ENCODE measurements at regions not wholly inside any gene's neighbourhood (a gene's known extent, or its start where the extent isn't known, plus 50 kb on each side); places are given as distances from the start of the nearest gene placed in this dataset.

- DNase-seq = no peak
Measured at GRCh38 chr4:71081192-71081591, 87.7 kb downstream of the DCK start.

GRCh38 chr4:71093745-71094144 is 100.3 kb downstream of the DCK start:
- no peak for DNase-seq

- DNase-seq = no peak
Measured at GRCh38 chr4:71094201-71094600, 100.8 kb downstream of the DCK start.

GRCh38 chr4:71095141-71095540 is 101.7 kb downstream of the DCK start:
- no peak for DNase-seq

- peak; percentile 16 for DNase-seq
Measured at GRCh38 chr4:71095545-71095944, 102.1 kb downstream of the DCK start.

- peak; percentile 48 for DNase-seq
Measured at GRCh38 chr4:71107726-71108125, 114.3 kb downstream of the DCK start.

- DNase-seq = no peak
Measured at GRCh38 chr4:71110499-71110898, 117.0 kb downstream of the DCK start.

GRCh38 chr4:71111133-71111532 is 117.7 kb downstream of the DCK start:
- DNase-seq = peak; percentile 66

GRCh38 chr4:71113294-71113693 is 119.8 kb downstream of the DCK start:
- DNase-seq = no peak

- no peak for DNase-seq
Measured at GRCh38 chr4:71120831-71121524, 127.5 kb downstream of the DCK start.

- DNase-seq = no peak
Measured at GRCh38 chr4:71123951-71124350, 130.5 kb downstream of the DCK start.

GRCh38 chr4:71125137-71125536 is 131.7 kb downstream of the DCK start:
- DNase-seq = no peak

- no peak for DNase-seq
Measured at GRCh38 chr4:71126719-71127118, 133.3 kb downstream of the DCK start.

GRCh38 chr4:71130827-71131603 is 137.6 kb downstream of the DCK start:
- no peak for DNase-seq

GRCh38 chr4:71132486-71132885 is 139.0 kb downstream of the DCK start:
- no peak for DNase-seq

- no peak for DNase-seq
Measured at GRCh38 chr4:71133491-71133890, 140.0 kb downstream of the DCK start.

GRCh38 chr4:71136071-71136470 is 142.6 kb downstream of the DCK start:
- DNase-seq = no peak

GRCh38 chr4:71138007-71138615 is 144.7 kb downstream of the DCK start:
- DNase-seq = no peak

- DNase-seq = no peak
Measured at GRCh38 chr4:71140563-71140962, 147.1 kb downstream of the DCK start.

- DNase-seq = no peak
Measured at GRCh38 chr4:71141125-71141524, 147.7 kb downstream of the DCK start.

GRCh38 chr4:71147261-71147660 is 153.8 kb downstream of the DCK start:
- no peak for DNase-seq

- no peak for DNase-seq
Measured at GRCh38 chr4:71148545-71148944, 155.1 kb downstream of the DCK start.

- no peak for DNase-seq
Measured at GRCh38 chr4:71151054-71151453, 157.6 kb downstream of the DCK start.

- DNase-seq = no peak
Measured at GRCh38 chr4:71156616-71157015, 163.2 kb downstream of the DCK start.
